K562 (cell line): ENCODE measurements at regions not wholly inside any gene's neighbourhood (a gene's known extent, or its start where the extent isn't known, plus 50 kb on each side); places are given as distances from the start of the nearest gene placed in this dataset.

Experiments
- ATAC-seq: fragments of 200-7000 bp; cut with Tn5 transposase; 3 replicates; pipeline ENCODE4 v1.9.1; 2020; ENCODE audit warnings: moderate library complexity
- BruUV-seq: library from RNA; stranded (reverse); fragments of 400-500 nt; replicated peaks from 2 replicates; lab custom pipeline; 2021; lab: Mats Ljungman, UMichigan
- CTCF ChIA-PET: fragments of 300-600 bp; formaldehyde crosslinking; extraction: SDS; loops from one replicate; lab custom pipeline; 2021; ENCODE audit warnings: low intra/inter-chr PET ratio; lab: Yijun Ruan, JAX
- POLR2A ChIA-PET: fragments of 300-600, 350-650 bp; sonication (Branson Sonifier 250); formaldehyde crosslinking; extraction: SDS; loops from one replicate; lab custom pipeline; 2021; ENCODE audit warnings: antibody characterized with exemption, inconsistent platforms; lab: Yijun Ruan, JAX
- DNase-seq, 4 experiments: peaks; one replicate each; pipeline versions ENCODE4 v3.0.0 to v3.0.0-alpha.2; 2011 to 2018; ENCODE audit warnings: low spot score in 3 of 4, mixed read lengths in 3 of 4; ENCODE audit errors: extremely low read depth in 1 of 4
- FAIRE-seq: peaks from 2 replicates; lab custom pipeline; 2011; peaks lifted over from hg19 to GRCh38; lab: Jason Lieb, UNC
- H2AFZ ChIP-seq: 2 replicates; pipeline ENCODE4 v1.6.0; 2011; ENCODE audit warnings: low read depth, low read length, control low read depth, inconsistent platforms
- H3K27ac ChIP-seq: fragments of 200-600 bp; 3 replicates; pipeline ENCODE4 v1.8.0; 2011; ENCODE audit warnings: low read depth, mild to moderate bottlenecking, control low read depth, inconsistent platforms, low read length, moderate library complexity, mixed read lengths; ENCODE audit errors: extremely low read depth
- H3K27me3 ChIP-seq, 2 experiments: fragments of 300-600 bp in 1 of 2; 2 replicates in 1 of 2; 3 replicates in 1 of 2; pipeline versions ENCODE4 v1.6.0 to v1.8.0; 2011; ENCODE audit warnings: inconsistent platforms in 2 of 2, low read length in 2 of 2, mild to moderate bottlenecking in 1 of 2, mixed read lengths in 1 of 2, moderate library complexity in 1 of 2; ENCODE audit not compliant: control insufficient read depth in 2 of 2, insufficient read depth in 2 of 2
- H3K36me3 ChIP-seq: fragments of 300-600 bp; 3 replicates; pipeline ENCODE4 v1.8.0; 2011; ENCODE audit warnings: mild to moderate bottlenecking, low read length, inconsistent platforms; ENCODE audit not compliant: control insufficient read depth, insufficient read depth
- H3K4me1 ChIP-seq, 2 experiments: fragments of 200-600 bp in 1 of 2; replicated peaks in 1 of 2; 2 replicates in 1 of 2; 3 replicates in 1 of 2; pipeline versions ENCODE4 v1.5.1 to v1.8.0; 2011; ENCODE audit warnings: inconsistent platforms in 2 of 2, low read length in 2 of 2, mild to moderate bottlenecking in 1 of 2, mixed read lengths in 1 of 2, moderate library complexity in 1 of 2; ENCODE audit not compliant: control insufficient read depth in 2 of 2, insufficient read depth in 2 of 2
- H3K4me2 ChIP-seq: 2 replicates; pipeline ENCODE4 v1.6.1; 2011; ENCODE audit warnings: low read length, control low read depth, inconsistent platforms, mixed read lengths; ENCODE audit not compliant: insufficient read depth
- H3K4me3 ChIP-seq: fragments of 200-600 bp; sonication (generic), shearing (Covaris generic); 2 replicates; pipeline ENCODE4 v1.5.1; 2016; ENCODE audit warnings: control low read depth, inconsistent platforms
- H3K79me2 ChIP-seq: fragments of 200-600 bp; 3 replicates; pipeline ENCODE4 v1.8.0; 2011; ENCODE audit warnings: low read length, inconsistent platforms; ENCODE audit not compliant: control insufficient read depth, insufficient read depth
- H3K9ac ChIP-seq, 2 experiments: 2 replicates each; pipeline versions ENCODE4 v1.6.0 to v1.6.1; 2011; ENCODE audit warnings: low read depth in 2 of 2, low read length in 2 of 2, control low read depth in 1 of 2, inconsistent platforms in 1 of 2, mild to moderate bottlenecking in 1 of 2, mixed read lengths in 1 of 2; ENCODE audit not compliant: insufficient read depth in 1 of 2
- H3K9me1 ChIP-seq: one replicate; pipeline ENCODE4 v1.6.0; 2011; ENCODE audit warnings: inconsistent platforms, mild to moderate bottlenecking, low read length, moderate library complexity; ENCODE audit not compliant: control insufficient read depth, insufficient read depth
- H3K9me3 ChIP-seq: replicated peaks from 2 replicates; pipeline ENCODE4 v1.5.1; 2011; ENCODE audit warnings: low read depth, low read length, inconsistent platforms; ENCODE audit not compliant: control insufficient read depth, insufficient read depth
- H4K20me1 ChIP-seq: replicated peaks from 2 replicates; pipeline ENCODE4 v1.6.1; 2011; ENCODE audit warnings: low read length, inconsistent platforms, mixed read lengths; ENCODE audit not compliant: control insufficient read depth, insufficient read depth
- ARID1B ChIP-seq: fragments of 450-650 bp; IDR thresholded peaks from 2 replicates; pipeline ENCODE4 v1.6.1; 2016; ENCODE audit warnings: antibody characterized with exemption, mild to moderate bottlenecking, inconsistent platforms
- CBX5 ChIP-seq: IDR thresholded peaks from 2 replicates; pipeline ENCODE4 v1.6.1; 2014; ENCODE audit warnings: low read depth, borderline replicate concordance
- FOXJ2 ChIP-seq: fragments of 200-800 bp; sonication (Bioruptor generic); IDR thresholded peaks from 2 replicates; pipeline ENCODE4 v1.6.1; 2016; ENCODE audit warnings: missing genetic modification characterization, missing compliant biosample characterization
- HLTF ChIP-seq: fragments of 450-650 bp; IDR thresholded peaks from 2 replicates; pipeline ENCODE4 v1.6.1; 2016
- PRPF4 ChIP-seq: fragments of 200-400 bp; formaldehyde crosslinking; IDR thresholded peaks from one replicate; pipeline ENCODE4 v1.6.1; 2017; ENCODE audit warnings: low read length, low read depth, mild to moderate bottlenecking; ENCODE audit not compliant: insufficient read depth, poor library complexity, severe bottlenecking
- RBM15 ChIP-seq: fragments of 200-400 bp; formaldehyde crosslinking; IDR thresholded peaks from 2 replicates; pipeline ENCODE4 v1.6.1; 2018; ENCODE audit warnings: mild to moderate bottlenecking, low read length, moderate library complexity; ENCODE audit not compliant: insufficient read depth
- RFX1 ChIP-seq: fragments of 450-650 bp; IDR thresholded peaks from 2 replicates; pipeline ENCODE4 v1.6.1; 2016; ENCODE audit warnings: mild to moderate bottlenecking, moderate library complexity
- SAP30 ChIP-seq: fragments of 200-600 bp; sonication (generic); IDR thresholded peaks from 2 replicates; pipeline ENCODE4 v1.6.1; 2012; ENCODE audit warnings: borderline replicate concordance, low read depth, mild to moderate bottlenecking, moderate library complexity, low read length, control low read depth, inconsistent platforms; ENCODE audit not compliant: insufficient read depth, poor library complexity, severe bottlenecking
- SIX5 ChIP-seq, 2 experiments: IDR thresholded peaks; 2 replicates each; pipeline ENCODE4 v1.6.1; 2011; ENCODE audit warnings: low read length in 2 of 2, borderline replicate concordance in 1 of 2, low read depth in 1 of 2, mild to moderate bottlenecking in 1 of 2, moderate library complexity in 1 of 2; ENCODE audit not compliant: insufficient read depth in 1 of 2
- USF2 ChIP-seq: sonication (generic); formaldehyde crosslinking; IDR thresholded peaks from 2 replicates; pipeline ENCODE4 v1.5.0; 2020; ENCODE audit warnings: missing genetic modification reagents
- ZBTB2 ChIP-seq: fragments of 450-650 bp; IDR thresholded peaks from 2 replicates; pipeline ENCODE4 v1.6.1; 2016; ENCODE audit warnings: antibody characterized with exemption
- ZEB2 ChIP-seq: fragments of 450-650 bp; IDR thresholded peaks from 2 replicates; pipeline ENCODE4 v1.6.1; 2016
- ZNF41 ChIP-seq: fragments of 250-450 bp; sonication (Bioruptor Pico); conservative IDR thresholded peaks from 2 replicates; pipeline ENCODE4 v1.4.0; 2020; ENCODE audit warnings: mild to moderate bottlenecking
- WGBS: fragments of 100-300 bp; shearing (Covaris generic); methylation state at CpG from one replicate; pipeline ENCODE4 v1.1.6; 2016; ENCODE audit warnings: low coverage, mixed read lengths; ENCODE audit not compliant: insufficient coverage; ENCODE audit errors: missing lambda C conversion rate; 5-methylcytosine and 5-hydroxymethylcytosine counted together
- in situ Hi-C: fragments of 300-500 bp; cut with MboI; formaldehyde crosslinking; loops from 4 replicates; pipeline ENCODE4 v1.15.0; 2018; ENCODE audit warnings: inconsistent platforms, mixed read lengths
- intact Hi-C: fragments of 100-400 bp; cut with micrococcal nuclease; formaldehyde crosslinking; loops from 2 replicates; pipeline ENCODE4 v1.14.2; 2022

GRCh38 chr16:64168371-64168770, 953.5 kb downstream of the CDH11 start:
- Histone ChIP-seq H4K20me1 (no peaks in the 10 kb centered on the region), H3K79me2 (no peaks in the 10 kb centered on the region), H3K4me3 (no peak overlapping the region), H2AFZ (no peak overlapping the region), H3K27me3 (no peaks in the 10 kb centered on the region), H3K4me1 (no peaks in the 10 kb centered on the region), H3K9me1 (no peaks in the 10 kb centered on the region), H3K4me2 (no peak overlapping the region), H3K27ac (no peak overlapping the region), H3K9ac (no peak overlapping the region), H3K36me3 (no peaks in the 10 kb centered on the region), H3K9me3 (no peaks in the 10 kb centered on the region)
- POLR2A ChIA-PET, result interaction anchor here (0.7 kb wide), 1 partner anchor 222 kb away, joined by 3 read pairs; no protein-coding TSS in a partner anchor
- WGBS, result 0% methylated on average over 1 of the region's 1 CpG
- ATAC-seq (no peak), DNase-seq (no peak), FAIRE-seq (no peak)
- no peak for TF ChIP-seq SAP30
- no peak for TF ChIP-seq FOXJ2
- no peak for TF ChIP-seq USF2 (CRISPR knock-in tag)
- no peak for TF ChIP-seq PRPF4
- no peak for TF ChIP-seq ZBTB2
- no peak for TF ChIP-seq SIX5 (IDR thresholded peaks at IDR 0.05; ENCODE audit: borderline replicate concordance in 1 of 2, insufficient read depth in 1 of 2, low read depth in 1 of 2, low read length in 2 of 2)
- no peak for TF ChIP-seq CBX5
- no peak for TF ChIP-seq ARID1B
- TF ChIP-seq ZNF41 (CRISPR knock-in tag), result no peak
- no peak for TF ChIP-seq HLTF
- no peak for TF ChIP-seq ZEB2
- no peak for TF ChIP-seq RFX1
- TF ChIP-seq RBM15, result no peak
- in situ Hi-C loops, result no loop called here
- intact Hi-C loops, result no loop called here
- no TSS peak for BruUV-seq
- CTCF ChIA-PET, result no interaction called here
